ENCODE measurements at regions not wholly inside any gene's neighbourhood (a gene's known extent, or its start where the extent isn't known, plus 50 kb on each side); places are given as distances from the start of the nearest gene placed in this dataset.

- TF ChIP-seq, protein P1, sequence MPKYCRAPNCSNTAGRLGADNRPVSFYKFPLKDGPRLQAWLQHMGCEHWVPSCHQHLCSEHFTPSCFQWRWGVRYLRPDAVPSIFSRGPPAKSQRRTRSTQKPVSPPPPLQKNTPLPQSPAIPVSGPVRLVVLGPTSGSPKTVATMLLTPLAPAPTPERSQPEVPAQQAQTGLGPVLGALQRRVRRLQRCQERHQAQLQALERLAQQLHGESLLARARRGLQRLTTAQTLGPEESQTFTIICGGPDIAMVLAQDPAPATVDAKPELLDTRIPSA (CRISPR knock-in tag; IDR thresholded peaks at IDR 0.05; ENCODE audit: borderline replicate concordance), result no peak
- TF ChIP-seq ZNF225 (CRISPR knock-in tag; IDR thresholded peaks at IDR 0.05) (0 out of 2 replicates have a peak, but pooled peaks have one; percentile 54), ZNF784 (CRISPR knock-in tag; IDR thresholded peaks at IDR 0.05; ENCODE audit: borderline replicate concordance) (peak; percentile 88; the same call in 1 of the 2 replicates), SALL1 (CRISPR knock-in tag; IDR thresholded peaks at IDR 0.05) (peak; percentile 91), ZNF260 (CRISPR knock-in tag; IDR thresholded peaks at IDR 0.05; ENCODE audit: borderline replicate concordance, low read depth) (no peak), ZNF337 (CRISPR knock-in tag; IDR thresholded peaks at IDR 0.05; ENCODE audit: borderline replicate concordance, low read depth) (no peak), ZNF749 (CRISPR knock-in tag; IDR thresholded peaks at IDR 0.05; ENCODE audit: borderline replicate concordance) (no peak), ZNF747 (CRISPR knock-in tag; IDR thresholded peaks at IDR 0.05; ENCODE audit: borderline replicate concordance) (0 out of 2 replicates have a peak, but pooled peaks have one; percentile 20), CC2D1A (CRISPR knock-in tag; IDR thresholded peaks at IDR 0.05) (no peak), ZNF407 (CRISPR knock-in tag; IDR thresholded peaks at IDR 0.05; ENCODE audit: not compliant biosample characterization) (no peak), NR2C2 (CRISPR knock-in tag; IDR thresholded peaks at IDR 0.05; ENCODE audit: borderline replicate concordance) (peak; percentile 95), NCOA2 (CRISPR knock-in tag; IDR thresholded peaks at IDR 0.05) (peak; percentile 82), BCL3 (CRISPR knock-in tag; IDR thresholded peaks at IDR 0.05) (no peak; the same call in none of the 2 replicates), ZNF331 (CRISPR knock-in tag; IDR thresholded peaks at IDR 0.05) (no peak)
- TF ChIP-seq, protein P2, sequence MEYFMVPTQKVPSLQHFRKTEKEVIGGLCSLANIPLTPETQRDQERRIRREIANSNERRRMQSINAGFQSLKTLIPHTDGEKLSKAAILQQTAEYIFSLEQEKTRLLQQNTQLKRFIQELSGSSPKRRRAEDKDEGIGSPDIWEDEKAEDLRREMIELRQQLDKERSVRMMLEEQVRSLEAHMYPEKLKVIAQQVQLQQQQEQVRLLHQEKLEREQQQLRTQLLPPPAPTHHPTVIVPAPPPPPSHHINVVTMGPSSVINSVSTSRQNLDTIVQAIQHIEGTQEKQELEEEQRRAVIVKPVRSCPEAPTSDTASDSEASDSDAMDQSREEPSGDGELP (IDR thresholded peaks at IDR 0.05; ENCODE audit: borderline replicate concordance, low read depth), result peak; percentile 68; the same call in 1 of the 2 replicates
Measured at GRCh38 chr1:229130028-229130668, 140.8 kb upstream of the RAB4A start (continued).

All from HepG2 (cell line).